Stimulated activated CD4-positive, alpha-beta T cell treated with anti-CD3 and anti-CD28 coated beads, Interleukin-1b, Interleukin-23, amount 100 ng/mL, for 48 hours (primary cell): ENCODE measurements at regions not wholly inside any gene's neighbourhood (a gene's known extent, or its start where the extent isn't known, plus 50 kb on each side); places are given as distances from the start of the nearest gene placed in this dataset.
"Not testable (repeated sequence)": the region's sequence is repeated elsewhere in the genome, so short reads cannot be mapped to it uniquely, and the experiment has no call there.

Source experiments
- DNase-seq: peaks from one replicate; pipeline ENCODE4 v3.0.0-alpha.2; 2020

GRCh38 chr6:27168108-27168507, 79.4 kb upstream of the PRSS16 start:
- no peak for DNase-seq

DNA sequence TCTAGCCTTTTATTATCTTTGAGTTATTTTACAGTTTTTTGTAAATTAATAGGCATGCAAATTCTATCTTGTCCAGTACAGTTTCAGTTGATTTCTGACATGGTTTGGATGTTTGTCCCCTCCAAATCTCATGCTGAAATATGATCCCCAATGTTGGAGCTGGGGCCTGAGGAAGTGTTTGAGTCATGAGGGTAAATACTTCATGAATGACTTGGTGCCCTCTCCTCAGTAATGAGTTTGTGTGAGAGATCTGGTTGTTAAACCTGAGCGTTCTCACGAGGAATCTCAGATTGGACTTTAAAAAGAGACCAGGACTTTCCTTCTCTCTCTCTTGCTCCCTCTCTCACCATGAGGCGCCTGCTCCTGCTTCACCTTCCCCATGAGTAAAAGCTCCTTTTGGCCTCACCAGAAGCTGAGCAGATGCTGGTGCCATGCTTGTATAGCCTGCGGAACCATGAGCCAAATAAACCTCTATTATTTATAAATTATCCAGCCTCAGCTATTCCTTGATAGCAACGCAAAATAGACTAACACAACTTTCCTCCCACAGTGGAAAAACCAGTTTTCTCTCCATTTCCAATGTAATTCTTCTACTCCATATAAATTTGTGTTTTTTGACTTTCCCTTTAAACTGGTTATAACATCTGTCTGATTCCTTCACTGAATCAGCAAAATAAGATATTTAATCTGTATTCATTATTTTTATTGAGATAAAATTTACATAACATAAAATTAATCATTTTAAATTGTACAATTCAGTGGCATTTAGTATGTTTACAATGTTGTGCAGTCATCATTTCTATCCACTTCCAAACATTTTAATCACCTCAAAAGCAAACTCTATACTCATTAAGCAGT, 78.7 kb upstream of the PRSS16 start:
- no peak for DNase-seq

- not testable (repeated sequence) for DNase-seq
Observed at GRCh38 chr6:27172524-27173231, 74.8 kb upstream of the PRSS16 start.

DNA sequence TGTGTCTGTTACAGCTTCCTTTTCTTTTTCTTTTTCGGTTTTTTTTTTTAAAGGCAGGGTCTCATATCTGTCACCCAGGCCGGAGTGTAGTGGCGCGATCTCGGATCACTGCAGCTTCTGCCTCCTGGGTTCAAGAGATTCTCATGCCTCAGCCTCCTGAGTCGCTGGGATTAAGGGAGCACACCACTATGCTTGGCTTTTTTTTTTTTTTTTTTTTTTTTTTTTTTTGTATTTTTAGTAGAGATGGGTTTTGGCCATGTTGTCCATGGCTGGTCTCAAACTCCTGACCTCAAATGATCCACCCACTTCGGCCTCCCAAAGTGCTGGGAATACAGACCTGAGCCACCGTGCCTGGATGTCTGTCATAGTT, 74.3 kb upstream of the PRSS16 start:
- DNase-seq: not testable (repeated sequence)

DNA sequence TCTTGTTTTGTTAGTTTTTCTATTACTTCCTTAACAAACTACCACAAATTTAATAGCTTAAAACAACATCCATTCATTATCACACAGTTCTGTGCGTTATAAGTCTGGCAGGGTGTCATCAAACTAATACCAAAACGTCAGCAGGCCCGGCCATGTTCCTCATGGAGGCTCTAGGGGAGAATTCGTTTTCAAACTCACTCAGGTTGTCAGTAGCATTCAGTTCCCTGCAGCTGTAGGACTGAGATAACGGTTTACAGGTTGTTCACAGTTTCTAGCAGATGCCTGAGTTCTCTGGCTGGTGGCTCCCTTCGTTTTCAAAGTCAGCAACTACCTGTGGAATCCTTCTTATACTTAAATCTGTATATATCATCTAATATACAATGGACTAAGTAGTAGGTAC, 72.5 kb upstream of the PRSS16 start:
- DNase-seq: no peak

DNA sequence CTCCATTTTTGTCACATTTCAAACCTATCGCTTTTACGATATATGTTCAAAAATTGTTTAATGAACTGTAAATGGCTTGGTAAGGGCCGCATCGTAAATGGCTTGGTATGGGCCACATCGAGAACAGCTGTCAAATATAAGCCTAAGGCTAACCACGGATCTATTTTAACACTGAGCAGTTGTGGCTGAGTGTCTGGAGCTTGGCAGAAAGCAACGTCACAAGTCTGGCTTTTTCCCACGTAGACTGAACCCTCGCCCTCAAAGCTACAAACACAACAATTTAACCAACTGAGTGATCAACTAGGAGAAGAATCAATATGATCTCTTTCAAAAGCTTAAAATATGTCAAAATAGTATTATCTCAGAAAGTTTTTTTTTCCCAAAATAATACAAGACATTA, 71.4 kb upstream of the PRSS16 start:
- DNase-seq: no peak

DNA sequence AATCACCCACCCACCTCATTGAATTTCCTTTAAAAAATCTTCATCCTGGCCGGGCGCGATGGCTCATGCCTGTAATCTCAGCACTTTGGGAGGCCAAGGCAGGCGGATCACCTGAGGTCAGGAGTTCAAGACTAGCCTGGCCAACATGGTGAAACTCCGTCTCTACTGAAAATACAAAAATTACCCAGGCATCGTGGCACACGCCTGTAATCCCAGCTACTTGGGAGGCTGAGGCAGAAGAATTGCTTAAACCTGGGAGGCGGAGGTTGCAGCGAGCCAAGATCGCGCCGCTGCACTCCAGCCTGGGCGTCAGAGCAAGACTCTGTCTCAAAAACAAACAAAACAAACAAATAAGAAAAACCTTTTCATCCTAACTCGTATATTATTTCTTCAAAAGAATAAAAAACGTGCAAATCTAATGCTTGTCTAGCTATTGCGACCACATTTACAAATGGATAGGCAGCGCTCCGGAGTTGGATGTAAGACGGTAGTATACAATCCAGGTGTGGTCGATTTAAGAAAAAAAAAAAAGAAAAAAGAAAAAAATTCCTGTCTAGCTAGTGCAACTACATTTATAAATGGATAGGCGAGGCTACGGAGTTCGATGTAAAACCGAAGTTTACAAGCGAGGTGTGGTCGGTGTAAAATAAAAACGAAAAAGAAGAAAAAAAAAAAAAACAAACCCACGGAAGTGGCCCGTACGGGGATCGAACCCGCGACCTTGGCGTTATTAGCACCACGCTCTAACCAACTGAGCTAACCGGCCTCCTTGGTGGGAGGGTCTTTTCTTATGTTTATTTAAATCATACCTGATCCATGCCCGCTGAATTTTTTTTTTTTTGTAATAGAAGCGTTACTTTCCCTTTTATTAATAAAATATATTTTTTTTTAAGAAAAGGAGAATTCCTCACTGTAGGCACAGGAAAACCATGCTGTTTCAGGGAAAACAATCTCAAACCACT, 70.7 kb upstream of the PRSS16 start:
- peak; percentile 60 for DNase-seq

- DNase-seq: peak; percentile 82
Observed at GRCh38 chr6:27177485-27178406, 69.8 kb upstream of the PRSS16 start.

- no peak for DNase-seq
Observed at GRCh38 chr6:27178407-27178730, 69.1 kb upstream of the PRSS16 start.

DNA sequence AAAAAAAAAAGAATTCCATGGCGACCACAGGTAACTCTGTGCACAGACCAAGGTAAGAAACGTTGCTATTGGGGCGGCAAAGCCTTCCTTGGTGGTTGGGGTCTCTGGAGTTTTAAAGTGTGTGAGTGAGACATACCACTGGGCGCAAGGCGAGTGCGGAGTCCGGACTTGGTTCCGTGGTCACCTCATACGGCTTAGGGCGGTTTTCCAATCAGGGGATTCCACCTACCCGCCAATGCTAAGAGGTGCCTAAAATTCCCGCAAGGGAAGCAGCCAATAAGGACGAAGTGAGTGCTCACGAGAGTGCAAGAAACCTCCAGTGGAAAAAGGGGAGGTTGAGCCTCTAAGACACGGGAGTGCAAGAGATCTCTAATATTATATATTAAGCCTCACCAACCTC, 68.6 kb upstream of the PRSS16 start:
- DNase-seq: no peak

GRCh38 chr6:27183060-27183832, 64.3 kb upstream of the PRSS16 start:
- DNase-seq: no peak

DNA sequence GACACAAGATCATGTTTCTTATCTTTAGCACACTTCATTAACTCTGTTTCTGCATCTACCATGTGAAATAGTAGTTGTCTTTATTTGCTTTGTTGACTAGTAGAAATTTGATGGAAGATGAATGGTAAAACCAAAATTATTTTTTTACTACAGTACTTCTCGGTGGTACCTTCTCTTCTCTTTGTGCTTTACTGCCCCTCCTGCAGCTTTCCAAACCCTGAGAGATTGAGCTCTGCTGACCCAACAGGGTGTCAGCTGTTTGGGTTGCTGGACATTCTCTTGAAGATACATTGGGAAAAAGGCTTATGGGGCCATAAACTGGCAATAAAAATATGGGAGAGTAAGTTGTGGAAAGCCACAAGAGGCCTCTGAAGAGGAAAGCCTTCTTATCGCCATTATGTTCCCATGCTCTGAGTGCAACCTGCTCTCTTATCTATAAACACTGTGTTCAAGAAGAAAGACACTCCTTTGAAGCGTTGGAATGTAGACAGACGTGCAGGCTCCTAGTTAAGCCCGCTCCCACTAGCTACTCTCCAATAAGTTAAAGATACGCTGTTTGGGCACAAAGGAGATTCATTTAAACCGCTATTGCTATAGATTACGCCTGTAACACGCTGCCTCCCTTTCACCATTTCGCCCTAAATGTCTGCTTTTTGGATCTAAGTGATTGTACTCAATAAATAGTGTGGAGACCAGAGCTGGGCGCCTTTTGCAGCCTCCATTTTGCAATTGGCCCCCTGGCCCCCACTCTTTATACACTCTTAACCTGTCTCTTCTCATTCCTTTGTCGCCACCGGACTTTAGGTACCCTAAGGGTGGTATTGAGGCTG, 60.1 kb upstream of the PRSS16 start:
- DNase-seq: no peak

GRCh38 chr6:27188061-27188884, 59.2 kb upstream of the PRSS16 start:
- peak; percentile 10 for DNase-seq

DNA sequence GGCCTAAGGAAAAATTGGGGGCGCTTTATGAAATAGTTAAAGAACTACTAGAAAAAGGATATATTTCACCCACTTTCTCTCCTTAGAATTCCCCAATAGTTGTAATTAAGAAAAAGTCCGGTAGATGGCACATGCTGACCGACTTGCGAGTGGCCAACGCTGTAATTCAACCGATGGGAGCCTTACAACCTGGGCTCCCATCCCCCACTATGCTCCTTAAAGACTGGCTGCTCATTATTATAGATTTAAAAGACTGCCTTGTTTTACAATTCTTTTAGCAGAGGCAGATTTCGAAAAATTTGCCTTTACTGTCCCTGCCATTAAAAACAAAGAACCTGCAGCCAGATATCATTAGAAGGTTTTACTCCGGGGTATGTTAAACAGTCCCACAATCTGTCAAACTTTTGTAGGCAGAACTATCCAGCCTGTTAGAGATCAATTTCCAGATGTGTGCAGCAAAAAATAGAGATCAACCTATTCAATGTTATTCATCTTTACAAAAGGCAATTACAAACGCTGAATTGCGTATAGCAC, 58.5 kb upstream of the PRSS16 start:
- peak; percentile 49 for DNase-seq

DNA sequence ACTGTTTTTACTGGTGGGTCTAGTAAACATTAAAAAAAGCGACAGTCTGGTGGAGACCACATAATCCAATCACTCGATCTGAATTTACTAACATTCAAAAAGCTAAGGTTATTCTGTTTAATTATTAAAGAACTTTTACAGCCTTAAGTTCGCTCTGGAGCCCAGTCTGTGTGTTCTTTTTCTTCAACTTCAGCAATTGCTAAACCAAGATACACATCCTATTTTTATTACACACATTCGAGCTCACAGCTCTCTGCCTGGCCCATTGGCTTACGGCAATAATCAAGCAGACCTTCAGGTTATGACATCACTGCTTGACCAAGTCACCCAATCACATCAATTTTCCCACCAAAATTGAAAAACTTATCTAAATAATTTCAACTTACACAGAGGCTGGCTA, 57.4 kb upstream of the PRSS16 start:
- no peak for DNase-seq

GRCh38 chr6:27194453-27194852, 53.0 kb upstream of the PRSS16 start:
- DNase-seq: not testable (repeated sequence)

GRCh38 chr6:27195547-27195946, 52.0 kb upstream of the PRSS16 start:
- not testable (repeated sequence) for DNase-seq
